GM10248 (cell line): ENCODE measurements at regions not wholly inside any gene's neighbourhood (a gene's known extent, or its start where the extent isn't known, plus 50 kb on each side); places are given as distances from the start of the nearest gene placed in this dataset.

Experiments used
- CTCF ChIA-PET: fragments of 300-600 bp; sonication (Branson Sonifier 250); formaldehyde crosslinking; extraction: SDS; loops from one replicate; lab custom pipeline; 2021; ENCODE audit warnings: antibody characterized with exemption; lab: Yijun Ruan, JAX
- POLR2A ChIA-PET: fragments of 350-650 bp; sonication (Branson Sonifier 250); formaldehyde crosslinking; extraction: SDS; loops from one replicate; lab custom pipeline; 2020; ENCODE audit warnings: antibody characterized with exemption; lab: Yijun Ruan, JAX
- DNase-seq: peaks from one replicate; pipeline ENCODE4 v3.0.0; 2012; ENCODE audit errors: extremely low spot score
- CTCF ChIP-seq: IDR thresholded peaks from 2 replicates; pipeline ENCODE4 v1.5.1; 2012; ENCODE audit warnings: mild to moderate bottlenecking, low read depth; ENCODE audit errors: extremely low read depth, missing control alignments, control extremely low read depth

- ChIA-PET CTCF (interaction anchor here (1.4 to 1.8 kb wide), 2 partner anchors 13 to 16 kb away, joined by 3 to 4 read pairs; no protein-coding TSS in a partner anchor), POLR2A (no interaction called here)
- TF ChIP-seq CTCF, result no peak
- no peak for DNase-seq
These were observed 1379.0 kb upstream of the MAP3K7 start for GRCh38 chr6:91965872-91966271.

GRCh38 chr6:91961671-91962070 lies 1374.8 kb upstream of the MAP3K7 start:
- ChIA-PET CTCF (no interaction called here), POLR2A (no interaction called here)
- no peak for TF ChIP-seq CTCF
- DNase-seq, result no peak

- ChIA-PET POLR2A (no interaction called here), CTCF (no interaction called here)
- DNase-seq, result no peak
- no peak for TF ChIP-seq CTCF
These were observed 1374.4 kb upstream of the MAP3K7 start for GRCh38 chr6:91961236-91961635.

GRCh38 chr6:91941838-91942237 lies 1355.0 kb upstream of the MAP3K7 start:
- TF ChIP-seq CTCF, result no peak
- no peak for DNase-seq
- CTCF ChIA-PET, result no interaction called here
- POLR2A ChIA-PET, result no interaction called here

GRCh38 chr6:91940801-91941200 lies 1353.9 kb upstream of the MAP3K7 start:
- TF ChIP-seq CTCF, result no peak
- POLR2A ChIA-PET, result no interaction called here
- DNase-seq, result no peak
- CTCF ChIA-PET, result no interaction called here

- CTCF ChIA-PET, result no interaction called here
- no peak for DNase-seq
- POLR2A ChIA-PET, result no interaction called here
- no peak for TF ChIP-seq CTCF
These were observed 1340.0 kb upstream of the MAP3K7 start for GRCh38 chr6:91926827-91927226.

- CTCF ChIA-PET, result no interaction called here
- POLR2A ChIA-PET, result no interaction called here
- no peak for DNase-seq
- TF ChIP-seq CTCF, result no peak
These were observed 1339.5 kb upstream of the MAP3K7 start for GRCh38 chr6:91926361-91926760.
